DOHH2 (cell line): ENCODE measurements at regions not wholly inside any gene's neighbourhood (a gene's known extent, or its start where the extent isn't known, plus 50 kb on each side); places are given as distances from the start of the nearest gene placed in this dataset.

Experiments used
- H3F3A ChIP-seq: fragments of 200-600 bp; sonication (generic), shearing (Covaris generic); 2 replicates; pipeline ENCODE4 v1.6.0; 2016; ENCODE audit warnings: antibody characterized with exemption, mild to moderate bottlenecking; ENCODE audit not compliant: control insufficient read depth, insufficient read depth
- H3K27ac ChIP-seq: fragments of 200-600 bp; sonication (generic); 2 replicates; pipeline ENCODE4 v1.5.1; 2014; ENCODE audit warnings: low read depth, mild to moderate bottlenecking, low read length, moderate library complexity
- H3K27me3 ChIP-seq: fragments of 200-600 bp; sonication (generic); 2 replicates; pipeline ENCODE4 v1.6.1; 2014; ENCODE audit warnings: mild to moderate bottlenecking, low read length, mixed read lengths; ENCODE audit not compliant: control insufficient read depth
- H3K36me3 ChIP-seq: fragments of 200-600 bp; sonication (generic); 2 replicates; pipeline ENCODE4 v1.6.1; 2014; ENCODE audit warnings: mild to moderate bottlenecking, low read length, moderate library complexity, mixed read lengths; ENCODE audit not compliant: control insufficient read depth
- H3K4me1 ChIP-seq: fragments of 200-600 bp; sonication (generic); 2 replicates; pipeline ENCODE4 v1.6.1; 2014; ENCODE audit warnings: mild to moderate bottlenecking, low read length, mixed read lengths; ENCODE audit not compliant: control insufficient read depth
- H3K4me2 ChIP-seq: fragments of 200-600 bp; sonication (generic); 2 replicates; pipeline ENCODE4 v1.6.0; 2014; ENCODE audit warnings: mild to moderate bottlenecking, low read length, moderate library complexity
- H3K4me3 ChIP-seq: fragments of 200-600 bp; sonication (generic); 2 replicates; pipeline ENCODE4 v1.5.1; 2014; ENCODE audit warnings: mild to moderate bottlenecking, low read length, mixed read lengths
- H3K79me2 ChIP-seq: fragments of 200-600 bp; sonication (generic); 2 replicates; pipeline ENCODE4 v1.6.1; 2014; ENCODE audit warnings: mild to moderate bottlenecking, low read length, mixed read lengths; ENCODE audit not compliant: control insufficient read depth
- H3K9me2 ChIP-seq: fragments of 200-600 bp; sonication (generic); replicated peaks from 2 replicates; pipeline ENCODE4 v1.6.1; 2014; ENCODE audit warnings: mild to moderate bottlenecking, low read length, mixed read lengths; ENCODE audit not compliant: control insufficient read depth
- H3K9me3 ChIP-seq: fragments of 200-600 bp; sonication (generic); 2 replicates; pipeline ENCODE4 v1.6.1; 2014; ENCODE audit warnings: antibody characterized with exemption, low read length, mixed read lengths; ENCODE audit not compliant: control insufficient read depth, insufficient read depth
- H4K20me1 ChIP-seq: fragments of 200-600 bp; sonication (generic); 2 replicates; pipeline ENCODE4 v1.6.0; 2014; ENCODE audit warnings: low read depth, mild to moderate bottlenecking, antibody characterized with exemption, low read length, moderate library complexity; ENCODE audit not compliant: control insufficient read depth, insufficient read depth
- EZH2phosphoT487 ChIP-seq: fragments of 200-600 bp; sonication (generic); IDR thresholded peaks from 2 replicates; pipeline ENCODE4 v1.6.1; 2017; ENCODE audit warnings: borderline replicate concordance, mild to moderate bottlenecking, antibody characterized with exemption, low read length, moderate library complexity, mixed read lengths
- TF ChIP-seq, protein P1 (sequence below): fragments of 200-600 bp; sonication (generic); IDR thresholded peaks from one replicate; pipeline ENCODE4 v1.5.1; 2014; ENCODE audit warnings: antibody characterized with exemption, mild to moderate bottlenecking, low read depth, low read length; ENCODE audit not compliant: poor library complexity, severe bottlenecking

DNA sequence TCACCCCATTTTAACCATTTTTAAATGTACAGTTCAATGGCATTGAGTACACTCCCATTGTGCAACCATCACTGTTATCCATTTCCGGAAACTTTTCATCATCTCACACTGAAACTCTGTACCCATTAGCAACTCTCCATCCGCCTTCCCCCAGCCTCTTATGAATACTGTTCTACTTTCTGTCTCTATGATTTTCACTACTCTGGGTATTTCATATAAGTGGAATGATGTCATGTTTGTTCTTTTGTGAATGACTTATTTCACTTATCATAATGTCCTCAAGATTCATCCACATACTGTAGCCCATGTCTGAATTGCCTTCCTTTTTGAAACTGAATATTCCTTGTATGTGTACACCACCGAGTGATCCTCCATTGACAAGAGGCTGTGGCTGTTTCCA is 92.9 kb upstream of the TOX2 start:
- Histone ChIP-seq H4K20me1 (no peaks in the 10 kb centered on the region), H3K27me3 (peaks cover 19% of the 10 kb centered on the region), H3K36me3 (no peaks in the 10 kb centered on the region), H3K79me2 (no peaks in the 10 kb centered on the region), H3K9me3 (no peaks in the 10 kb centered on the region; the same call in 1 of the 2 replicates), H3K27ac (no peak overlapping the region), H3K9me2 (no peaks in the 10 kb centered on the region), H3K4me2 (no peak overlapping the region), H3F3A (no peaks in the 10 kb centered on the region), H3K4me1 (peaks cover 12% of the 10 kb centered on the region), H3K4me3 (no peak overlapping the region)
- TF ChIP-seq, protein P1, sequence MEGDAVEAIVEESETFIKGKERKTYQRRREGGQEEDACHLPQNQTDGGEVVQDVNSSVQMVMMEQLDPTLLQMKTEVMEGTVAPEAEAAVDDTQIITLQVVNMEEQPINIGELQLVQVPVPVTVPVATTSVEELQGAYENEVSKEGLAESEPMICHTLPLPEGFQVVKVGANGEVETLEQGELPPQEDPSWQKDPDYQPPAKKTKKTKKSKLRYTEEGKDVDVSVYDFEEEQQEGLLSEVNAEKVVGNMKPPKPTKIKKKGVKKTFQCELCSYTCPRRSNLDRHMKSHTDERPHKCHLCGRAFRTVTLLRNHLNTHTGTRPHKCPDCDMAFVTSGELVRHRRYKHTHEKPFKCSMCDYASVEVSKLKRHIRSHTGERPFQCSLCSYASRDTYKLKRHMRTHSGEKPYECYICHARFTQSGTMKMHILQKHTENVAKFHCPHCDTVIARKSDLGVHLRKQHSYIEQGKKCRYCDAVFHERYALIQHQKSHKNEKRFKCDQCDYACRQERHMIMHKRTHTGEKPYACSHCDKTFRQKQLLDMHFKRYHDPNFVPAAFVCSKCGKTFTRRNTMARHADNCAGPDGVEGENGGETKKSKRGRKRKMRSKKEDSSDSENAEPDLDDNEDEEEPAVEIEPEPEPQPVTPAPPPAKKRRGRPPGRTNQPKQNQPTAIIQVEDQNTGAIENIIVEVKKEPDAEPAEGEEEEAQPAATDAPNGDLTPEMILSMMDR: no peak
- no peak for TF ChIP-seq EZH2phosphoT487

DNA sequence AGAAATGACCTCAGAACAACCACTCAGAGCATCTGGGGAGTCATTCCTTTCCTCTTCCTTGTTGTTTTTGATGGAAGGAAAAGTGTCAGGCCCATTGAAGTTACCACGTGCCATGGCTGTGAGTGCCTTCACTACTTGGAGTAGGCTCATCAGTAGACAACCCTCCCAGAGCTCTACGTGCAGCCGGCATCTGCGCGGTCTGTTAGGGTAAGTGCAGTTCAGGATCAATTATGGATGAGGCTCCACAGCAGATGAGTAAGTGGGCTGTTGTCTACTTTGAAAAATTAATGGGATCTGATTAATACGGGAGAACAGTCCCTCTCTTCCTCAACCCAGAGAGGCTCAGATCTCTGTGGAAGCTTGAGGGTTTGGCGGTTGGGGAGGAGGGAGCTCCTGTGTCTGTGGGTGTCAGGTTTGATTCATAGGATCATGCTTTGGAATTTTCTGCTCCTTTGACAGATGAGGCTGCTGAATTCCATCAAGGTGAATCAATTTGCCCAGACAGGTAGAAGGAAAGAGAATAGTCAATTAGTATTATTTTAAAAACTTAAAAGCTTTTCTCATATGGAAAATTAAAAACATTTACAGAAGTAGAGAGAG is 93.8 kb upstream of the TOX2 start:
- Histone ChIP-seq H3K4me1 (peaks cover 8% of the 10 kb centered on the region), H3K4me3 (no peak overlapping the region), H3K27ac (no peak overlapping the region), H3F3A (no peaks in the 10 kb centered on the region), H3K9me2 (no peaks in the 10 kb centered on the region), H3K79me2 (no peaks in the 10 kb centered on the region), H3K4me2 (no peak overlapping the region), H3K9me3 (no peaks in the 10 kb centered on the region), H3K27me3 (peaks cover 12% of the 10 kb centered on the region), H4K20me1 (no peaks in the 10 kb centered on the region), H3K36me3 (no peaks in the 10 kb centered on the region)
- TF ChIP-seq, protein P1: no peak
- TF ChIP-seq EZH2phosphoT487: no peak

- TF ChIP-seq, protein P1: no peak
- no peak for TF ChIP-seq EZH2phosphoT487
- Histone ChIP-seq H3K9me2 (no peaks in the 10 kb centered on the region), H3K27me3 (no peaks in the 10 kb centered on the region), H3F3A (no peaks in the 10 kb centered on the region), H3K36me3 (no peaks in the 10 kb centered on the region), H3K4me3 (no peak overlapping the region), H4K20me1 (no peaks in the 10 kb centered on the region), H3K4me2 (no peak overlapping the region), H3K4me1 (no peaks in the 10 kb centered on the region), H3K79me2 (no peaks in the 10 kb centered on the region), H3K9me3 (peaks cover 14% of the 10 kb centered on the region), H3K27ac (no peak overlapping the region)
These were observed 85.4 kb upstream of the GTSF1L start for GRCh38 chr20:43812216-43812615.
